Endothelial cell (in vitro differentiated cells): ENCODE measurements at regions not wholly inside any gene's neighbourhood (a gene's known extent, or its start where the extent isn't known, plus 50 kb on each side); places are given as distances from the start of the nearest gene placed in this dataset.

Experiments
- DNase-seq: peaks from one replicate; pipeline ENCODE4 v3.0.0; 2021; ENCODE audit warnings: low spot score
- H3K27ac Mint-ChIP-seq: one replicate; pipeline ENCODE4 v1.8.0; 2021; ENCODE audit warnings: mixed read lengths, inconsistent platforms; ENCODE audit not compliant: unreplicated experiment
- H3K27me3 Mint-ChIP-seq: one replicate; pipeline ENCODE4 v1.8.0; 2021; ENCODE audit warnings: mild to moderate bottlenecking, moderate library complexity, mixed read lengths, inconsistent platforms; ENCODE audit not compliant: unreplicated experiment
- H3K36me3 Mint-ChIP-seq: one replicate; pipeline ENCODE4 v1.8.0; 2021; ENCODE audit warnings: mild to moderate bottlenecking, low read depth, mixed read lengths, inconsistent platforms; ENCODE audit not compliant: unreplicated experiment
- H3K4me1 Mint-ChIP-seq: one replicate; pipeline ENCODE4 v1.8.0; 2021; ENCODE audit warnings: mild to moderate bottlenecking, mixed read lengths, inconsistent platforms; ENCODE audit not compliant: unreplicated experiment
- H3K4me3 Mint-ChIP-seq: one replicate; pipeline ENCODE4 v1.8.0; 2021; ENCODE audit warnings: mild to moderate bottlenecking, mixed read lengths, inconsistent platforms; ENCODE audit not compliant: unreplicated experiment
- H3K9me3 Mint-ChIP-seq: one replicate; pipeline ENCODE4 v1.8.0; 2021; ENCODE audit warnings: mixed read lengths, inconsistent platforms; ENCODE audit not compliant: unreplicated experiment
- TF ChIP-seq, protein P1 (sequence below): fragments of 200-600 bp; sonication (generic); IDR thresholded peaks from one replicate; pipeline ENCODE4 v1.5.0; 2021; ENCODE audit warnings: antibody characterized with exemption; ENCODE audit not compliant: unreplicated experiment

DNA sequence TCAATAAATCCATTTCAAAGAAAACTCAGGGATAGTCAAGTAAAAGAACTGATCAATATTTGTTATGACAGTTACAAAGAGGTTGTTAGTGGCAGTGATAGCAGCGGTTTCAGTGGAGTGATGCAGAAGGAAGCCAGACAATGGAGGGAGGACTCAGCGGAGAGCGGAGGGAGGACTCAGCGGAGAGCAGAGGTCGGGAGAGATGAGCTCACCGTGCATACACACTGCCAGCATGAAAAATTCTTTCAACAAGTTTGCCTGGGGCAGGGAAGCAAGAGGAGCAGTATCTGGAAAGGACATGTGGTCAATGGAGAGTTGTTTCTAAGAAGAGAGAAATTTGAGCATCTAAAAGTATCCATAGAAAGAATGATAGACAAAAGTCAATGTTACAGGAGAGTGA is 60.9 kb upstream of the BCL11A start:
- Mint-ChIP-seq H3K9me3 (no peaks in the 10 kb centered on the region), H3K27ac (no peak overlapping the region), H3K4me3 (no peak overlapping the region), H3K27me3 (no peaks in the 10 kb centered on the region), H3K4me1 (peaks cover 19% of the 10 kb centered on the region), H3K36me3 (no peaks in the 10 kb centered on the region)
- TF ChIP-seq, protein P1, sequence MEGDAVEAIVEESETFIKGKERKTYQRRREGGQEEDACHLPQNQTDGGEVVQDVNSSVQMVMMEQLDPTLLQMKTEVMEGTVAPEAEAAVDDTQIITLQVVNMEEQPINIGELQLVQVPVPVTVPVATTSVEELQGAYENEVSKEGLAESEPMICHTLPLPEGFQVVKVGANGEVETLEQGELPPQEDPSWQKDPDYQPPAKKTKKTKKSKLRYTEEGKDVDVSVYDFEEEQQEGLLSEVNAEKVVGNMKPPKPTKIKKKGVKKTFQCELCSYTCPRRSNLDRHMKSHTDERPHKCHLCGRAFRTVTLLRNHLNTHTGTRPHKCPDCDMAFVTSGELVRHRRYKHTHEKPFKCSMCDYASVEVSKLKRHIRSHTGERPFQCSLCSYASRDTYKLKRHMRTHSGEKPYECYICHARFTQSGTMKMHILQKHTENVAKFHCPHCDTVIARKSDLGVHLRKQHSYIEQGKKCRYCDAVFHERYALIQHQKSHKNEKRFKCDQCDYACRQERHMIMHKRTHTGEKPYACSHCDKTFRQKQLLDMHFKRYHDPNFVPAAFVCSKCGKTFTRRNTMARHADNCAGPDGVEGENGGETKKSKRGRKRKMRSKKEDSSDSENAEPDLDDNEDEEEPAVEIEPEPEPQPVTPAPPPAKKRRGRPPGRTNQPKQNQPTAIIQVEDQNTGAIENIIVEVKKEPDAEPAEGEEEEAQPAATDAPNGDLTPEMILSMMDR: no peak
- DNase-seq: no peak

DNA sequence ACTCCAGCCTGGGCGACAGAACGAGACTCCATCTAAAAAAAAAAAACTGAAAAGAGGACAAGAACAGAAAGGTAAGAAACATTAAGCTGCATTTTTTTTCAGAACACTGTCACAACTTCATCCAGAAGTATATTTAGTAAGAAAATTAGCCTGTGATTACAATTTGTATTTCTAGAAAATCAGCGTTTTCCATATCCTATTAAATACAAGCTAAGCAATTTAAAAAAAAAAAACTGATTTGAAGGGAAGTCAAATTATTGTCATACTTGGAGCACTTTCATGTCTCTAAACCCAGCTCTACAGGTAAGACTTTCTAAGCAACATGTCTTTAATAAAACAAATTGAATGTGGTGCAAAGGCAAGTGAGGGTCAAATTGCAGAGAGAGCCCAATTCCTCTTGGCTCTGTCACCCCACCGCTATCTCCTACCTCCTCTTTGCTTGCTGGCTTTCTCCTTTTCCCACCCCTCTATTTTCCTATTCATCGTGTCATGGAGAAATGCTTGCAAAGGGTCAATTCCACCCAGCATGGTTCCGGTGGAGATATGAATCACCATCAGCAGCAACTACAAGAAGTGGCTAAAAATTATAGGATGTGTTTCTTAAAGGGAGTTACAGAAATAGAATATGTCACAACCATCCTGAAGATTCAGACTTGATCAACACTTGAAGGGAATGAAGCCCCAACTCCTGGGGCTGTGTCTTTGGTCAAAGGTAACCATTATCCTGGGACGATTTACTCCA is 68.4 kb upstream of the BCL11A start:
- Mint-ChIP-seq H3K4me1 (no peaks in the 10 kb centered on the region), H3K9me3 (no peaks in the 10 kb centered on the region), H3K27ac (no peak overlapping the region), H3K4me3 (no peak overlapping the region), H3K27me3 (no peaks in the 10 kb centered on the region), H3K36me3 (no peaks in the 10 kb centered on the region)
- no peak for DNase-seq
- TF ChIP-seq, protein P1: no peak

DNA sequence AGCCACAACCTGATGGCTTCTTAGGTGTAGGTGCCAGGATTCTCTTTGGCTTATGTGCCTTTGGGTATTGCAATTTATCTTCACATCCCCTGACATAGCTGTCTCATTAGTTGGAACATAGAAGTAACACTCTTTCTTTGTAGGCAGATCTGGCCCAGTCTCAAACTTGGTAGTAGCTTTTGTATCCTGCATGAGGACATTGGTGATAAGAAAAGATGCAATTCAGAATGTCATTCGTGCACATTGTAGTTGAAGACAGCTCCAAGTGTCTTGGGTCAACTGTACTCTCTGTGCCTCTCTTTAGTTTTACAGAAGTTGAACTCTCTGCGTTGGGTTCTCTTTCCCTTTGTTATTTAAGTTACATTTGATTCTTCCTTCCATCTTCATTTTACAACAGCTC is 69.6 kb upstream of the BCL11A start:
- TF ChIP-seq, protein P1: no peak
- no peaks in the 10 kb centered on the region for H3K27me3 Mint-ChIP-seq
- no peaks in the 10 kb centered on the region for H3K36me3 Mint-ChIP-seq
- DNase-seq: no peak
- no peak overlapping the region for H3K27ac Mint-ChIP-seq
- H3K4me3 Mint-ChIP-seq: no peak overlapping the region
- no peaks in the 10 kb centered on the region for H3K4me1 Mint-ChIP-seq
- no peaks in the 10 kb centered on the region for H3K9me3 Mint-ChIP-seq

DNA sequence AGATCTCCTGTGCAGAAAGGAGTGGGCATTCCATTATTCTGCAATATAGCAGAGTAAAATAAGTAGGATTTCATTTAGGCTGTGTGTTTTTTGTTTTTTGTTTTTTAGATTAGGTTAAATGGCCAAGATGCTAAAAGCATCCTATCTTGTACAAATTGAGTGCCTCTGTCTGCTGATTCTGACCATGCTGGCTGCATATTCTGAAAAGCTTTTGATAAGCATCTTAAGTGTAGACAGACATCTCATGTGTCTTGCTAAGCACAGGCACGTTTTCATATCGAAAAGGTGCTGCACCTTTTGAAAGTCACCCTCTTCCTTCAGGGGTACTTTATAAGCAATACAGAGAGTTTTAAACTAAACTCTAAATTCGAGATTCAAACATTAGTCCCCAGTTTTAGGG is 74.0 kb upstream of the BCL11A start:
- TF ChIP-seq, protein P1: no peak
- H3K4me1 Mint-ChIP-seq: peaks cover 5% of the 10 kb centered on the region
- no peak overlapping the region for H3K4me3 Mint-ChIP-seq
- no peak for DNase-seq
- no peaks in the 10 kb centered on the region for H3K36me3 Mint-ChIP-seq
- H3K27me3 Mint-ChIP-seq: no peaks in the 10 kb centered on the region
- H3K27ac Mint-ChIP-seq: no peak overlapping the region
- no peaks in the 10 kb centered on the region for H3K9me3 Mint-ChIP-seq

DNA sequence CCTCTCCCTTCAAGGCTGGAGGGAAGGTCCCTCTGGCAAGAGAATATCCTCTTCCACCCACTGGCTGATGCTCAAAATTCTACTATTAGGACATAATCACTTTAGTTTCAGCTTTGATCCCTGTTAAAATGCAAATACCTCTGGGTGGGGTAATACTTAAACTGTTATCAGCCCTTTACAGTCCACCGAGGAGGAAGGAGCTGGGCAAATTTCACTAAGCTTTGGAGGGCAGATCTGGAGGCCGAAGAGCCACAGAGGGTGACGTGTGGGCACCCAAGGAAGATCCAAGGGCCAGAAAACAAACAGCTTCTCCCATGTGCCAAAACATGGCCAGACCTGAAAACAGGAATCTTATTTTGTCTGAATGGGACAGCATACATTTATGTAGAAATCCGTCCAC is 74.6 kb upstream of the BCL11A start:
- Mint-ChIP-seq H3K4me1 (peaks cover 5% of the 10 kb centered on the region), H3K4me3 (no peak overlapping the region), H3K36me3 (no peaks in the 10 kb centered on the region), H3K9me3 (no peaks in the 10 kb centered on the region), H3K27ac (no peak overlapping the region), H3K27me3 (no peaks in the 10 kb centered on the region)
- TF ChIP-seq, protein P1: no peak
- no peak for DNase-seq
